MCF 10A (cell line): ENCODE measurements at regions not wholly inside any gene's neighbourhood (a gene's known extent, or its start where the extent isn't known, plus 50 kb on each side); places are given as distances from the start of the nearest gene placed in this dataset.

ENCODE experiments used
- BruUV-seq: library from RNA; stranded (reverse); fragments of 400-500 nt; replicated peaks from 2 replicates; lab custom pipeline; 2021; lab: Mats Ljungman, UMichigan
- CTCF ChIA-PET: fragments of 300-600 bp; sonication (Branson Sonifier 250); formaldehyde crosslinking; extraction: SDS; loops from one replicate; lab custom pipeline; 2021; ENCODE audit warnings: antibody characterized with exemption, inconsistent platforms; lab: Yijun Ruan, JAX
- POLR2A ChIA-PET: fragments of 300-600, 350-650 bp; sonication (Branson Sonifier 250); formaldehyde crosslinking; extraction: SDS; loops from one replicate; lab custom pipeline; 2020; ENCODE audit warnings: antibody characterized with exemption, inconsistent platforms; lab: Yijun Ruan, JAX
- DNase-seq: peaks from one replicate; pipeline ENCODE4 v3.0.0-alpha.2; 2018; ENCODE audit not compliant: unreplicated experiment
- H3K27ac Mint-ChIP-seq: one replicate; pipeline ENCODE4 v1.8.0; 2022; ENCODE audit warnings: mild to moderate bottlenecking, low read depth, mixed read lengths; ENCODE audit not compliant: unreplicated experiment
- H3K27me3 Mint-ChIP-seq: one replicate; pipeline ENCODE4 v1.8.0; 2022; ENCODE audit warnings: mixed read lengths; ENCODE audit not compliant: insufficient read depth, unreplicated experiment
- H3K36me3 Mint-ChIP-seq: one replicate; pipeline ENCODE4 v1.8.0; 2022; ENCODE audit warnings: mild to moderate bottlenecking, moderate library complexity, mixed read lengths; ENCODE audit not compliant: insufficient read depth, unreplicated experiment
- H3K4me1 Mint-ChIP-seq: one replicate; pipeline ENCODE4 v1.8.0; 2022; ENCODE audit warnings: mixed read lengths; ENCODE audit not compliant: insufficient read depth, unreplicated experiment
- H3K4me3 Mint-ChIP-seq: one replicate; pipeline ENCODE4 v1.8.0; 2022; ENCODE audit warnings: mild to moderate bottlenecking, moderate library complexity, mixed read lengths; ENCODE audit not compliant: unreplicated experiment
- H3K9me3 Mint-ChIP-seq: one replicate; pipeline ENCODE4 v1.8.0; 2022; ENCODE audit warnings: mixed read lengths; ENCODE audit not compliant: unreplicated experiment
- intact Hi-C: fragments of 100-400 bp; cut with micrococcal nuclease; formaldehyde crosslinking; loops from 2 replicates; pipeline ENCODE4 v1.14.1; 2022
- TF ChIP-seq, protein P1 (sequence below): fragments of 200-600 bp; IDR thresholded peaks from one replicate; pipeline ENCODE4 v1.8.0; 2022; ENCODE audit warnings: antibody characterized with exemption, mild to moderate bottlenecking; ENCODE audit not compliant: unreplicated experiment

GRCh38 chr16:8476824-8477223, 113.5 kb downstream of the TMEM114 start:
- ChIA-PET CTCF (no interaction called here), POLR2A (no interaction called here)
- DNase-seq = no peak
- no peaks in the 10 kb centered on the region for H3K36me3 Mint-ChIP-seq
- H3K4me1 Mint-ChIP-seq = no peaks in the 10 kb centered on the region
- H3K9me3 Mint-ChIP-seq = peaks cover 7% of the 10 kb centered on the region
- no peak overlapping the region for H3K4me3 Mint-ChIP-seq
- no TSS peak for BruUV-seq
- TF ChIP-seq, protein P1, sequence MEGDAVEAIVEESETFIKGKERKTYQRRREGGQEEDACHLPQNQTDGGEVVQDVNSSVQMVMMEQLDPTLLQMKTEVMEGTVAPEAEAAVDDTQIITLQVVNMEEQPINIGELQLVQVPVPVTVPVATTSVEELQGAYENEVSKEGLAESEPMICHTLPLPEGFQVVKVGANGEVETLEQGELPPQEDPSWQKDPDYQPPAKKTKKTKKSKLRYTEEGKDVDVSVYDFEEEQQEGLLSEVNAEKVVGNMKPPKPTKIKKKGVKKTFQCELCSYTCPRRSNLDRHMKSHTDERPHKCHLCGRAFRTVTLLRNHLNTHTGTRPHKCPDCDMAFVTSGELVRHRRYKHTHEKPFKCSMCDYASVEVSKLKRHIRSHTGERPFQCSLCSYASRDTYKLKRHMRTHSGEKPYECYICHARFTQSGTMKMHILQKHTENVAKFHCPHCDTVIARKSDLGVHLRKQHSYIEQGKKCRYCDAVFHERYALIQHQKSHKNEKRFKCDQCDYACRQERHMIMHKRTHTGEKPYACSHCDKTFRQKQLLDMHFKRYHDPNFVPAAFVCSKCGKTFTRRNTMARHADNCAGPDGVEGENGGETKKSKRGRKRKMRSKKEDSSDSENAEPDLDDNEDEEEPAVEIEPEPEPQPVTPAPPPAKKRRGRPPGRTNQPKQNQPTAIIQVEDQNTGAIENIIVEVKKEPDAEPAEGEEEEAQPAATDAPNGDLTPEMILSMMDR = no peak
- H3K27ac Mint-ChIP-seq = no peak overlapping the region
- H3K27me3 Mint-ChIP-seq = no peaks in the 10 kb centered on the region
- intact Hi-C loops = no loop called here

GRCh38 chr16:8474587-8474986, 115.7 kb downstream of the TMEM114 start:
- Mint-ChIP-seq H3K4me1 (no peaks in the 10 kb centered on the region), H3K36me3 (no peaks in the 10 kb centered on the region), H3K4me3 (no peak overlapping the region), H3K27me3 (no peaks in the 10 kb centered on the region), H3K9me3 (peaks cover 7% of the 10 kb centered on the region), H3K27ac (no peak overlapping the region)
- POLR2A ChIA-PET = no interaction called here
- intact Hi-C loops = no loop called here
- no TSS peak for BruUV-seq
- CTCF ChIA-PET = no interaction called here
- no peak for DNase-seq
- TF ChIP-seq, protein P1 = no peak

DNA sequence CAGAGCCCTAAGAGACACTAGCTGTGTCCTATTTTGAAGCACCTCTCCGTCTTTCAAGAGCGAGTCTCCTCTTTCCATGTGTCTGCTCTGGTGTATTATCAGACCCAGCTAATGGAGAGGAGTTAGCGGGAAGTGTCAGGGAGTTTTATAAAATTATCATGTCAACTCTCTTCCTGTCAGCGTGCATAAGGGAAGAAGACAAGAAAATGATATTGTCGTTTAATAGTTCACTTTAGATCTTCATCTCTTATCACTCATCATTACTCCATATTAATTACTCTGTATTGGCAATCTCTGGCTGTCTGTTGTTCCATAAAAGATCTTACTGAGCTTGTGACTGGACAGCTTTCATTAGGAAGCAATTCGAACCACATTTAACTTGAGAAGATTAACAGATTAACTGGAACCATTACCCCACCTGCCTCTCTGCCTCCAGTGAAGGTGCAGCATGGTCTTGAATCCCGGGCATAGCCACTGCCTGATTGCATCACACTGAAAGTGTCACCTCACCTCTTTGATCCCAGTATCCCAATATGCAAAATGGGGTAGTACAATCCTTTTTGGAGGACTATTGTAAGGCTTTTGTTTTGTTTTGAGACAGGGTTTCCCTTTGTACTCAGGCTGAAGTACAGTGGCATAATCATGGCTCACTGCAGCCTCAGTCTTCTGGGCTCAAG, 121.1 kb downstream of the TMEM114 start:
- TF ChIP-seq, protein P1 = no peak
- no TSS peak for BruUV-seq
- ChIA-PET POLR2A (no interaction called here), CTCF (interaction anchor here (0.6 to 0.7 kb wide), 2 partner anchors 205 to 1719 kb away, joined by 3 read pairs; no protein-coding TSS in a partner anchor)
- H3K4me1 Mint-ChIP-seq = no peaks in the 10 kb centered on the region
- H3K27ac Mint-ChIP-seq = no peak overlapping the region
- H3K9me3 Mint-ChIP-seq = peaks cover 13% of the 10 kb centered on the region
- H3K27me3 Mint-ChIP-seq = no peaks in the 10 kb centered on the region
- H3K4me3 Mint-ChIP-seq = no peak overlapping the region
- intact Hi-C loops = no loop called here
- no peak for DNase-seq
- H3K36me3 Mint-ChIP-seq = no peaks in the 10 kb centered on the region

DNA sequence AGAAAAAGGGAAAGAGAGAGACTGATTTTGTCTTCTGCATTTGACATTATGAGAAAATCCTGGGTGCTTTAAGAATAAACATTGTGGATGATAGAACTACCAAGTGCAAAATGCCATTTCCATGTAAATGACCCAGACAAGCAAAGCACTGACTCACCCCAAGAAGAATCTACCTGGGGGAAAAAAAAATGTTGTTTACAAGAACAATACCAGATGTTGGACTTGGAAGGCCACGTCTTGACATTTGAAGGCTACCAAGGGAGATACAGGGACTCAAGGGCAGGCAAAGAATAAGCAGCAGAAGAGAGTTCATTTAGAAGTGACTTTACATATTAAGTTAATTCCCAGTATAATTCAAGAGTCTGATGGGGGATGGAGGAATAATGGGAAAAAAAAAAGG, 125.3 kb downstream of the TMEM114 start:
- POLR2A ChIA-PET = no interaction called here
- no peak for DNase-seq
- BruUV-seq = no TSS peak
- H3K27ac Mint-ChIP-seq = no peak overlapping the region
- H3K27me3 Mint-ChIP-seq = no peaks in the 10 kb centered on the region
- CTCF ChIA-PET = no interaction called here
- TF ChIP-seq, protein P1 = no peak
- H3K4me1 Mint-ChIP-seq = no peaks in the 10 kb centered on the region
- H3K36me3 Mint-ChIP-seq = no peaks in the 10 kb centered on the region
- H3K9me3 Mint-ChIP-seq = peaks cover 25% of the 10 kb centered on the region
- intact Hi-C loops = no loop called here
- no peak overlapping the region for H3K4me3 Mint-ChIP-seq
